SKM-1 treated with dmso at 0.1 percent for 144 hours (cell line): ENCODE measurements at regions not wholly inside any gene's neighbourhood (a gene's known extent, or its start where the extent isn't known, plus 50 kb on each side); places are given as distances from the start of the nearest gene placed in this dataset.

Experiments used
- DNase-seq: peaks from one replicate; lab custom pipeline; 2025; ENCODE audit not compliant: unreplicated experiment; lab: John Stamatoyannopoulos, UW

DNA sequence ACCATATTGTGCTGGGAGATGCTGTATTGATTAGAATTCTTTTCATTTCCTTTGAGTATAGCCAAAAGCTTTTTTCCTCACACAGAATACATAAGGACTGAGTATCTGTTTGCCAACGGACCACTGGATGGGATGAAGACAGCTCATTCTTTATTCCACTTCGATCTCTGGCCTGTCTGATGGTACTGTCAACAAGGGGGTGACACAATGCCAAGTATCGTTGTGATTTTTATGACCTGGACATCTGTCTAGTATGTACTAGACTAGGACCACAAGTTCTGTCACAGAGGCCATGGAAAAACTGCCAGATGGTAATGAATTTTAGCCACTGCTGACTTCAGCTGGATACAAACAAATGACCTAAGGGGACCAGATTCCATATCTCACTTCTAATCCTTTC lies 502.7 kb downstream of the SOX5 start:
- DNase-seq = no peak

DNA sequence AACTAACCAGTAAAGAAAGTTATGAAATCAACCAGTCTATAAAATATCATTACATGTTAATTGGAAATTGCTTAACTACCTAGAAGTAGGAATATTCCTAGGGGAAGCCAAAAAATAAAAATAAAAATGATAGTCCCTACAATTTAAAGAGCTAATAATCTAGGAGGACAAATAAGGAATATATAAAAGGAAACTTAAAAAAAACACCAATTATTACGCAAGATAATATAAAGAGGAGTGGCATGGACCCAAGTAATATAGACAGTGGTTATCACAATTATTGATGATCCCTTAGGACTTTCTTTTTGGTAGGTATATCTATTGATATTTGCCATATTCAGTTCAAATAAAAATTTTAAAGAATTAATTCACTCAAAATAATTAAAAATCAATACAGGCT lies 498.7 kb downstream of the SOX5 start:
- DNase-seq = no peak

DNA sequence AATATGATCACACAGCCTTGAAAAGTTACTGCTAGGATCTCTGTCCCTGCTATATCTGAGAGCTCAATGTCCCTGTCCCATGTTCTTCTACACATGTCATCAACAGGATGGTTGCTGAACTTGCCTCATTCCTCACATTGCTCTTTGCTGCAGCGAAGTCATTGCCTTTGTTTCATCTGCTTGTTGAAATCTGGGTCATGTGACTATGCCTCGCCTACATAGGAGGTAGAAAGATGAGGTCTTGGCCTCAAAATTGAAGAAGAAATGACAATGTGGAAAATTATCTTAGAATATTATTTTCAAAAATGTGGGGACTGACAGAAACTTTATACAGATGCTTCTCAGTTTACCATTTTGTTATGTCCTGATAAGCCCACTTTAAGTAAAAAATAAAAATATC lies 494.2 kb downstream of the SOX5 start:
- no peak for DNase-seq

DNA sequence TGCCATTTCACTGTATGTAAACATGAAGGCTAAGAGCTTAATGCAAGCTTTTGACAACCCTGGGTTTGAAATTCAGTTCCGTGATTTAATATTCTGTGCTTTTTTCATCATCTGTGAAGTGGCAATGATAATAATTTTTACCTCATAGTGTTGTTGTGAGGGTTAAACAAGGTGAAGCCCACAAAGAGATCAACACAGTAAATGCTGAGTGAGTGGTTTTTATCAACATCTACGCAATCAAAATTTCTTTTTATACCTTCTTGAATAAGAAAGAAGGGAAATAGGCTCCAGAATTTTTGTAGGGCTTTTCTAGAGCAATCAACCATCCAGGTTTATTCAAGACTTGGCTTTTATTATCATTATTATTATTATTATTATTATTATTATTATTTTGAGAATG lies 490.8 kb downstream of the SOX5 start:
- DNase-seq = no peak

DNA sequence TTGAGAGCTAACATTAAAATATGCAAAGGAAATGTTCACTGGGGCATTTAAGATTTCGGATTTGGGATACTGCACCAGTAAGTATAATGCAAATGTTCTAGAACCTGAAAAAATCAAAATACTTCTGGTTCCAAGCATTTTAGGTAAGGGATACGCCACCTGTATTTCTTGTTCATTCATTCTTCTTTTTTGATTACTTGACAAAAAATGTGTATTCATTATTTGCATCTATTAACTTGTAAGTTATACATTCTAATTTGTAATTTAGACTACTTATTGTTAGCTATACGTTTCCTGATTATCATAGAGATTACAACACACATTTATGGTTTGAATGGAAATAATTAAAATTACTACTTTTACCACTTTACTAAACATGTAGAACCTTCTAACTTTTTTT lies 486.9 kb downstream of the SOX5 start:
- no peak for DNase-seq

DNA sequence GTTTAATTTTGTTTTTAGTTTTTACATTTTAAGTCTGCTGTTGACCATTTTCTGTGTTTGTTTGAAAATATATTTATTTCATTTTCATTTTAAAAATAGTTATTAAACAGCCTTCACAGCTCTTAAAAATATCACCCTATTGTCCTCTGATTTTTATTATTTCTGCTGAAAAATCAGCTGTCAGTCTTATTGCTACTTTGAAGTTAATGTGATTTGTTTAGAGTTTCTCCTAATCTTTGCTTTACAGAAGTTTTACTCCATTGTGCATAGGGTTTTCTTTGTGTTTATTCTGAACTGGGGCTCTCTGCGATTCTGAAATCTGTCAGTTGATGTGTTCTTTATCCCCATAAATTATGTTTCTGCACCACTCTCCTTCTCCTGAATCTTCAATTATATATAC lies 486.3 kb downstream of the SOX5 start:
- DNase-seq = no peak

DNA sequence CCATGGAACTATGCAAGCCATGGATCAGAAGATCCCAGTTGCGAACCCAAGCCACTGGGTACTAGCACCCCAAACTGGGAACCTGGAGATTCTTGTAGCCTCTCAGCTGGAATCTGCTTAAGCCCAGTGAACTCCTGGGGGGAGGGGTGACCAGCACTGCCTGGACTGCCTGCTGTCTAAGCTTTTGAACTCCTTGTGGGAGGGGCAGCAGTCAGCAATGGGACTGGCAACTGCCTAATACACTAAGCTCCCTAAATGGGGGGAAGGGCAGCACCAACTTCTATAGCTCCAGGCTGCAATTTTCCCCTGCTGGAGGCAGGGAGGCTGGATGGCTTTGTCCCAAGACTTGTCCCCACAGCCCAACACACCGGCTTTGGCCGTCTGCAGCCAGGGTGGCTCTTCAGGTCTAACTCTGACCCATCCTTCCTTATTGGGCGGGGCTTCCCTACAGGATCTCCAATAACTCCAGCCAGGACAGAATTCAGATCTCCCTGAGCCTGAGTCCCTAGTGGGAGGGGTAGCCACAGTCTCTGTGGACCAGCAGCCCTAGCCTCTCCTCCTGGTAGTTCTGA lies 485.1 kb downstream of the SOX5 start:
- DNase-seq = no peak

DNA sequence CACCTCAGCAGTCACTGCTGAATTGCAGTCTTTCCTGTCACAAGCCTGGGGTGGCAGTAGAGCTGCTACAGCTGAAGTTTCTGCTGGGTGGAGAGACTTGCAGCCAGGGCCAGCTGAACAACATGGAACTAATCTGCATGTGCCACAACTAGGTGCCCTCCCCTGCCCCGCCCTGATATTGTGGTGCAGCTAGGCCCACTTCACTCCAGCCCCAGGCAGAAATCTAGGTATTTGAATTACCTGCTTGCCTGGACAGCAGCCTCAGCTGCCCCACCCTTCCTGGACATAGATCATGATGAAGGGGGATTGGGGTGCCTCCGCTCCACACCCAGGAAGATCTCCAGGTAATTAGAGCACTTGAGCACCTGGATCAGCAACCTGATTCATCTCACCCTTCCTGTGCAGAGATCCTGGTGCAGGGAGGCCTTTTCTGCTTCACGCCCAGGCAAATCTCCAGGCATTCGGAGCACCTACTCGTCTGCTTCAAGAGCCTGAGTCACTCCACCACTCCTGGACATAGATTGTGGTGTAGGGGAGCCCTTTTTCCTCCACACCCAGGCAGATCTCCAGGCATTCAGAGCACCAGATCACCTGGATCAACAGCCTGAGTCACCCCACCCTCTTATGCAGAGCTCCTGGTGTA lies 477.0 kb downstream of the SOX5 start:
- no peak for DNase-seq

DNA sequence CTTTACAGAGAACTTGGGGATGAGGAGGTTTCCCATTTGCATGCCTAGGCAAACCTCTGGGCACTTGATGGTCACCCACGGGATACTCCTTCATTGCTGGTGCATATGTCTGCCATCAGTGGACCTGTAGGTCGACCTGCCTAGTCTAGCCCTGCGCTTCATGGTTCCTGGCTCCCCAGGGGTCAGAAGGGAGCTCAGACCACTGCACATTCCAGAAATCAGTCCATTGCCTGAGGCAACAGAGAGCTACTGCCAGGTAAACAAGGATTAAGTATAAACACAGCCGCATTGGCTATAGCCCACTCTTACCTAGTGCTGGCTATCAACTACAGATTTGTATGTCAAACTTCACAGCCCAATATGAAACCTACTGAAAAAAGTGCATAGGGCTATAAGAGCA lies 476.4 kb downstream of the SOX5 start:
- DNase-seq = no peak

DNA sequence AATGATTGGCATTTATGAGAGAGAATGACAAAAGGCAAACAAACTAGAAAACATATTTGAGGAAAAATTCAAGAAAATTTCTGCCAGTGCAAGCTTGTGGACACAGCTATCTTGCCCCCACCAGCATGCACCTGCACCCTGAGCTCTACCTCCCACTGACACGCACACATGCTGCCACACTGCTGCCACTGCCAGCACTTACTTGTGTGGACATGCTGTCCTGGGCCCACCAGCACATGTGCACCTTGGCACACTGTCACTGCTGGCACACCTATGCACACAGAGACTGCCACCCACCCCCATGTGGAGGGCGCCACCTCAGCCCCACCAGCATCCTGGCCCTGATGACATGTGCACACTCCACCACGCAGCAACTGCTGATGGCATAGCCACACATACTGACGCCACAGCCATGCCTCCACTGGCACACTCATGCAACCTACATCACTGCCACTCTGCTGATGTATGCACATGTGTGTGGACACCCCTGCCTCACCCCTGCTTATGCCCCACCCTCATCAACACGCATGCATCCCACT lies 475.0 kb downstream of the SOX5 start:
- no peak for DNase-seq
